Putamen (tissue), 1 donor: ENCODE measurements at regions not wholly inside any gene's neighbourhood (a gene's known extent, or its start where the extent isn't known, plus 50 kb on each side); places are given as distances from the start of the nearest gene placed in this dataset.

Experiments
- DNase-seq: peaks from one replicate; pipeline ENCODE4 v3.0.0-alpha.2; 2016; ENCODE audit warnings: low spot score

- DNase-seq: no peak
These were observed 57.8 kb upstream of the FUT8 start for GRCh38 chr14:65354715-65355114.

GRCh38 chr14:65356327-65356836, 56.1 kb upstream of the FUT8 start:
- DNase-seq: no peak

GRCh38 chr14:65357113-65357512, 55.4 kb upstream of the FUT8 start:
- DNase-seq: no peak

- no peak for DNase-seq
These were observed 54.8 kb upstream of the FUT8 start for GRCh38 chr14:65357689-65358088.

GRCh38 chr14:65359503-65359902, 53.0 kb upstream of the FUT8 start:
- no peak for DNase-seq

- DNase-seq: no peak
These were observed 52.3 kb upstream of the FUT8 start for GRCh38 chr14:65360144-65360784.

GRCh38 chr14:65361920-65362319, 50.6 kb upstream of the FUT8 start:
- DNase-seq: peak; percentile 83
